Neural progenitor cell (in vitro differentiated cells): ENCODE measurements at regions not wholly inside any gene's neighbourhood (a gene's known extent, or its start where the extent isn't known, plus 50 kb on each side); places are given as distances from the start of the nearest gene placed in this dataset.

ENCODE experiments used
- DNase-seq: peaks from one replicate; pipeline ENCODE4 v3.0.0-alpha.2; 2016; ENCODE audit warnings: low spot score
- H2AFZ ChIP-seq: fragments of 200-600 bp; sonication (generic); replicated peaks from 2 replicates; pipeline ENCODE4 v1.6.1; 2016; ENCODE audit warnings: antibody characterized with exemption
- H3F3A ChIP-seq: fragments of 200-600 bp; sonication (generic); 2 replicates; pipeline ENCODE4 v1.6.1; 2016; ENCODE audit warnings: antibody characterized with exemption, low read depth
- H3K27ac ChIP-seq: fragments of 200-600 bp; sonication (generic); 2 replicates; pipeline ENCODE4 v1.5.1; 2016; ENCODE audit warnings: mild to moderate bottlenecking
- H3K27me3 ChIP-seq: fragments of 200-600 bp; sonication (generic); 2 replicates; pipeline ENCODE4 v1.6.1; 2016; ENCODE audit warnings: mild to moderate bottlenecking, moderate library complexity
- H3K36me3 ChIP-seq: fragments of 200-600 bp; sonication (generic); 2 replicates; pipeline ENCODE4 v1.5.1; 2016
- H3K4me1 ChIP-seq: fragments of 200-600 bp; sonication (generic); 2 replicates; pipeline ENCODE4 v1.6.1; 2016; ENCODE audit warnings: mixed run types
- H3K4me2 ChIP-seq: fragments of 200-600 bp; sonication (generic); 2 replicates; pipeline ENCODE4 v1.6.1; 2016
- H3K4me3 ChIP-seq: fragments of 200-600 bp; sonication (generic); 2 replicates; pipeline ENCODE4 v1.5.1; 2016
- H3K79me2 ChIP-seq: fragments of 200-600 bp; sonication (generic); 2 replicates; pipeline ENCODE4 v1.6.1; 2016; ENCODE audit warnings: low read depth
- H3K9ac ChIP-seq: fragments of 200-600 bp; sonication (generic); 2 replicates; pipeline ENCODE4 v1.6.1; 2016
- H3K9me3 ChIP-seq: fragments of 200-600 bp; sonication (generic); 2 replicates; pipeline ENCODE4 v1.5.1; 2016; ENCODE audit warnings: low read depth
- H4K20me1 ChIP-seq: fragments of 200-600 bp; sonication (generic); 2 replicates; pipeline ENCODE4 v1.6.1; 2016; ENCODE audit warnings: low read depth
- H3K27ac Mint-ChIP-seq: 3 replicates; pipeline ENCODE4 v1.8.0; 2021; ENCODE audit warnings: mixed read lengths
- H3K27me3 Mint-ChIP-seq: 2 replicates; pipeline ENCODE4 v1.8.0; 2022; ENCODE audit warnings: low read depth, mild to moderate bottlenecking, inconsistent platforms, moderate library complexity, mixed read lengths; ENCODE audit not compliant: insufficient read depth
- H3K36me3 Mint-ChIP-seq: 3 replicates; pipeline ENCODE4 v1.8.0; 2021; ENCODE audit warnings: mixed read lengths
- H3K4me1 Mint-ChIP-seq: 3 replicates; pipeline ENCODE4 v1.8.0; 2021; ENCODE audit warnings: mixed read lengths
- H3K4me3 Mint-ChIP-seq: 3 replicates; pipeline ENCODE4 v1.8.0; 2021; ENCODE audit warnings: mild to moderate bottlenecking, moderate library complexity, mixed read lengths
- H3K9me3 Mint-ChIP-seq: 3 replicates; pipeline ENCODE4 v1.8.0; 2020; ENCODE audit warnings: mixed read lengths
- CTCF ChIP-seq: fragments of 200-600 bp; sonication (generic); IDR thresholded peaks from 2 replicates; pipeline ENCODE4 v1.5.1; 2017; ENCODE audit warnings: antibody characterized with exemption, mild to moderate bottlenecking
- EZH2 ChIP-seq: fragments of 200-600 bp; sonication (generic); IDR thresholded peaks from 2 replicates; pipeline ENCODE4 v1.6.1; 2017; ENCODE audit warnings: antibody characterized with exemption, mild to moderate bottlenecking, moderate library complexity
- EZH2phosphoT487 ChIP-seq: fragments of 200-600 bp; sonication (generic); IDR thresholded peaks from 2 replicates; pipeline ENCODE4 v1.6.1; 2017; ENCODE audit warnings: antibody characterized with exemption

- no peak overlapping the region for H3K4me3 Mint-ChIP-seq
- DNase-seq = no peak
- Histone ChIP-seq H3F3A (no peaks in the 10 kb centered on the region), H3K4me3 (no peak overlapping the region), H3K9me3 (no peaks in the 10 kb centered on the region), H3K36me3 (no peaks in the 10 kb centered on the region), H3K79me2 (no peaks in the 10 kb centered on the region), H2AFZ (no peak overlapping the region), H4K20me1 (no peaks in the 10 kb centered on the region), H3K9ac (no peak overlapping the region), H3K4me2 (no peak overlapping the region), H3K4me1 (no peaks in the 10 kb centered on the region), H3K27me3 (no peaks in the 10 kb centered on the region), H3K27ac (no peak overlapping the region)
- TF ChIP-seq EZH2phosphoT487 (no peak), CTCF (no peak), EZH2 (no peak)
- H3K9me3 Mint-ChIP-seq = no peaks in the 10 kb centered on the region
- no peaks in the 10 kb centered on the region for H3K27me3 Mint-ChIP-seq
- H3K27ac Mint-ChIP-seq = no peak overlapping the region
- H3K36me3 Mint-ChIP-seq = no peaks in the 10 kb centered on the region
- no peaks in the 10 kb centered on the region for H3K4me1 Mint-ChIP-seq
Measured at GRCh38 chr6:104173668-104174067, 686.1 kb downstream of the HACE1 start.

GRCh38 chr6:104170401-104170800, 689.3 kb downstream of the HACE1 start:
- no peak overlapping the region for H3K4me3 Mint-ChIP-seq
- no peaks in the 10 kb centered on the region for H3K4me1 Mint-ChIP-seq
- no peak overlapping the region for H3K27ac ChIP-seq
- H4K20me1 ChIP-seq = no peaks in the 10 kb centered on the region
- H3K4me2 ChIP-seq = no peak overlapping the region
- H3K9me3 ChIP-seq = no peaks in the 10 kb centered on the region
- no peaks in the 10 kb centered on the region for H3K36me3 Mint-ChIP-seq
- H3K4me1 ChIP-seq = no peaks in the 10 kb centered on the region
- H2AFZ ChIP-seq = no peak overlapping the region
- no peak overlapping the region for H3K4me3 ChIP-seq
- peaks cover 12% of the 10 kb centered on the region for H3K9me3 Mint-ChIP-seq
- no peak for DNase-seq
- no peaks in the 10 kb centered on the region for H3K79me2 ChIP-seq
- no peak overlapping the region for H3K27ac Mint-ChIP-seq
- H3K36me3 ChIP-seq = no peaks in the 10 kb centered on the region
- H3F3A ChIP-seq = no peaks in the 10 kb centered on the region
- no peak for TF ChIP-seq EZH2phosphoT487
- H3K27me3 Mint-ChIP-seq = no peaks in the 10 kb centered on the region
- H3K9ac ChIP-seq = no peak overlapping the region
- no peaks in the 10 kb centered on the region for H3K27me3 ChIP-seq

GRCh38 chr6:104166055-104166668, 693.6 kb downstream of the HACE1 start:
- peaks cover 5% of the 10 kb centered on the region for H3K27me3 Mint-ChIP-seq
- H3K4me3 Mint-ChIP-seq = no peak overlapping the region
- Histone ChIP-seq H3K4me3 (no peak overlapping the region), H3K27ac (no peak overlapping the region), H2AFZ (no peak overlapping the region), H3K4me2 (no peak overlapping the region), H3K79me2 (no peaks in the 10 kb centered on the region), H3K9ac (no peak overlapping the region), H3K4me1 (no peaks in the 10 kb centered on the region), H3F3A (no peaks in the 10 kb centered on the region), H3K27me3 (no peaks in the 10 kb centered on the region), H4K20me1 (no peaks in the 10 kb centered on the region), H3K36me3 (no peaks in the 10 kb centered on the region), H3K9me3 (no peaks in the 10 kb centered on the region)
- TF ChIP-seq EZH2 (no peak), CTCF (no peak), EZH2phosphoT487 (no peak)
- peaks cover 9% of the 10 kb centered on the region for H3K4me1 Mint-ChIP-seq
- DNase-seq = no peak
- H3K9me3 Mint-ChIP-seq = peaks cover 12% of the 10 kb centered on the region
- no peak overlapping the region for H3K27ac Mint-ChIP-seq
- no peaks in the 10 kb centered on the region for H3K36me3 Mint-ChIP-seq

- Histone ChIP-seq H3F3A (no peaks in the 10 kb centered on the region), H3K27me3 (no peaks in the 10 kb centered on the region), H3K9ac (no peak overlapping the region), H2AFZ (no peak overlapping the region), H3K9me3 (no peaks in the 10 kb centered on the region), H3K4me2 (no peak overlapping the region), H4K20me1 (no peaks in the 10 kb centered on the region), H3K79me2 (no peaks in the 10 kb centered on the region), H3K4me3 (no peak overlapping the region), H3K36me3 (no peaks in the 10 kb centered on the region), H3K4me1 (no peaks in the 10 kb centered on the region), H3K27ac (no peak overlapping the region)
- no peak for TF ChIP-seq CTCF
- TF ChIP-seq EZH2 = no peak
- no peak for TF ChIP-seq EZH2phosphoT487
- Mint-ChIP-seq H3K4me1 (peaks cover 9% of the 10 kb centered on the region), H3K36me3 (no peaks in the 10 kb centered on the region), H3K4me3 (no peak overlapping the region), H3K9me3 (peaks cover 8% of the 10 kb centered on the region), H3K27me3 (peaks cover 5% of the 10 kb centered on the region), H3K27ac (peak overlapping the region; percentile 90)
- no peak for DNase-seq
Measured at GRCh38 chr6:104162036-104162669, 697.6 kb downstream of the HACE1 start.
